Motor neuron (in vitro differentiated cells): ENCODE measurements at regions not wholly inside any gene's neighbourhood (a gene's known extent, or its start where the extent isn't known, plus 50 kb on each side); places are given as distances from the start of the nearest gene placed in this dataset.
A peak's percentile ranks its signal among the peaks of the same experiment; 100 is the strongest.

Experiments used
- ATAC-seq, 8 experiments: fragments of 200-7000 bp; cut with Tn5 transposase; replicated peaks in 6 of 8; 2 replicates each; pipeline ENCODE4 v1.8.0; 2021; ENCODE audit warnings: mild to moderate bottlenecking in 8 of 8, moderate library complexity in 8 of 8
- H3K27ac ChIP-seq, 2 donors: fragments of 250-450 bp; sonication (Bioruptor Pico); 2 replicates each; pipeline ENCODE4 v1.9.0; 2021; ENCODE audit warnings: antibody characterized with exemption in 2 of 2, mild to moderate bottlenecking in 2 of 2, moderate library complexity in 1 of 2
- H3K4me1 ChIP-seq, 2 donors: fragments of 250-450 bp; sonication (Bioruptor Pico); replicated peaks in 1 of 2; 2 replicates each; pipeline ENCODE4 v1.6.1; 2021; ENCODE audit warnings: antibody characterized with exemption in 2 of 2, mild to moderate bottlenecking in 2 of 2, moderate library complexity in 1 of 2
- H3K4me3 ChIP-seq, 5 donors: fragments of 250-450 bp; sonication (Bioruptor Pico); 2 replicates each; pipeline ENCODE4 v1.9.0; 2021; ENCODE audit warnings: antibody characterized with exemption in 5 of 5, mild to moderate bottlenecking in 5 of 5, moderate library complexity in 4 of 5
- WGBS, 10 experiments: fragments of 450-650 bp; shearing (Covaris generic); methylation state at CpG; one replicate each; pipeline ENCODE4 v1.0.0; 2022; 5-methylcytosine and 5-hydroxymethylcytosine counted together
- in situ Hi-C, 9 experiments: fragments of 400-800 bp; cut with MboI; loops; one replicate each; pipeline ENCODE4 v1.15.0; 2021; ENCODE audit warnings: low sequenced_read_pairs in 9 of 9, low pct_unique_long_range_greater_than_20kb in 2 of 9; ENCODE audit not compliant: unreplicated experiment in 9 of 9

DNA sequence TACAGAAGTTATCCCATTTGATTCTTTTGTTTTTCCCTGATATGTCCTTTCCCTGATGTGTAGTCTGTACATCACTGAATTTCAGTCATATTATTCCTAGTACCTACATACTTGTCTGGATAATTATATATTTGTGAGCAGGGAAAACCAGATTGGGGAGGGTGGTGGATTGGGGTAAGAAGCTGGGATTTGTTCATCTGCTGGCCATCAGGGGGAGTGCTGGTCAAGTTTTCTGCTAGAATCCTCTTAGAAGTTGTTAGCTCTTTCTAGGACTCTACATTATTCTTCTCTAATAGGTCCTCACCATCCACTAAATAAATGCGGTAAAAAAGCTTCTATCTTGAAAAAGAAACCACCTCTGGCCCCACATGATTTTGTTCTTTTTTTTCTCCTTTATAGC lies 232.7 kb upstream of the TAC1 start:
- H3K27ac ChIP-seq = no peak overlapping the region
- H3K4me3 ChIP-seq = no peak overlapping the region
- in situ Hi-C loops = loop anchor here in 1 of 9 experiments (25.0 kb wide), 1 partner anchor 338 kb away; no protein-coding TSS in a partner anchor
- no peaks in the 10 kb centered on the region for H3K4me1 ChIP-seq
- peak in 3 of 8 experiments; percentile 65 to 77 (median 71) for ATAC-seq
- 0 to 83% (median 15%) methylated on average over 1 of the region's 1 CpG; no CpG with 5 or more reads in 4 of the 10 experiments for WGBS, 10 experiments

DNA sequence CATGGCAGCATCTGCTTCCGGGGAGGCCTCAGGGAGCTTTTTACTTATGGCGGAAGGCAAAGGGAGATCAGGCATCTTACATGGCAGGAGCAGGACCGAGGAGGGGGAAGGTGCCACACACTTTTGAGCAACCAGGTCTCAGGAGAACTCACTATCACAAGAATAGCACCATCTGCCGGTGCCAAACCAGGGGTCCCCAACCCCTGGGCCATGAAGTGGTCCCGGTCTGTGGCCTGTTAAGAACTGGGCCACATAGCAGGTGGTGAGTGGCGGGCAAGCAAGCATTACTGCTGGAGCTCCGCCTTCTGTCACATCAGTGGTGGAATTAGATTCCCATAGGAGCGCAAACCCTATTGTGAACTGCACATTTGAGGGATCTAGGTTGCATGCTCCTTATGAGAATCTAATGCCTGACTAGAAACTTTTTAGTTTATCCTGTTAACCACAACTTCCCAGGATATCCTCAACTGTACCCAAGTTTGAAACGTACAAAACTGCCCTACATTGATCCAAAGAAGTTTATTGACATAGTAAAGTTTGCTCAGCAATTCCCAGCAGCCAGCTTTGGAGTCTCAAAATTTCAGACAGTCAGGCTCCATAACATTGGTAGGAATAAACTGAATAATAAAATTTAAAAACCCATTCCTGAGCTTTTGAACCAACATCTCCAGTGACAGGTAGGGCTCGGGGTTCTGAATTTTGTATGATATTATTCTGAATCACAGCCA lies 228.4 kb upstream of the TAC1 start:
- Histone ChIP-seq H3K4me1 (no peaks in the 10 kb centered on the region), H3K27ac (no peak overlapping the region), H3K4me3 (no peak overlapping the region)
- in situ Hi-C loops = loop anchor here in 1 of 9 experiments (25.0 kb wide), 1 partner anchor 334 kb away; no protein-coding TSS in a partner anchor
- 3 to 100% (median 84%) methylated on average over 1 to 9 of the region's 10 CpGs for WGBS, 10 experiments
- ATAC-seq = no peak

DNA sequence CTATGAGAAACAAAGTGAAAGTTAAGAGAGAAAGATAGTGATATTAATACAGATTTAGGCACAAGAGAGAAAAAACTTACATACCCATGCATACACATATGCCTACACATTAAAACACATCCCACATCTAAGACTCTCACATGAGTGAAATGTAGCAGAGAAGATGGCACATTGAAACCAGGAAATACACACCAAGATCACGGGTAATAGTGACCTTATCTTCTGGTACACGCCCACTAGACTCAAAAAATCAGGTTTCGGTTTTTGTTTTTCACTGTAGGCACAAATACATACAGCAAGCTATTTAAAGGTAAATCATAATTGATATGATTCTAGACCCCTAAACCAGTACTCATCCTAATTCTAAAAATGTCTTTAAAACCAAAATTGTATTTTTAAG lies 225.2 kb upstream of the TAC1 start:
- WGBS, 10 experiments = 0 to 64% (median 6%) methylated on average over 1 to 3 of the region's 3 CpGs; no CpG with 5 or more reads in 3 of the 10 experiments
- in situ Hi-C loops = loop anchor here in 1 of 9 experiments (25.0 kb wide), 1 partner anchor 331 kb away; no protein-coding TSS in a partner anchor
- Histone ChIP-seq H3K4me3 (no peak overlapping the region), H3K27ac (no peak overlapping the region), H3K4me1 (no peaks in the 10 kb centered on the region)
- ATAC-seq = no peak

- in situ Hi-C loops = loop anchor here in 1 of 9 experiments (25.0 kb wide), 1 partner anchor 325 kb away; no protein-coding TSS in a partner anchor
These were observed 219.3 kb upstream of the TAC1 start for GRCh38 chr7:97512441-97513207.

DNA sequence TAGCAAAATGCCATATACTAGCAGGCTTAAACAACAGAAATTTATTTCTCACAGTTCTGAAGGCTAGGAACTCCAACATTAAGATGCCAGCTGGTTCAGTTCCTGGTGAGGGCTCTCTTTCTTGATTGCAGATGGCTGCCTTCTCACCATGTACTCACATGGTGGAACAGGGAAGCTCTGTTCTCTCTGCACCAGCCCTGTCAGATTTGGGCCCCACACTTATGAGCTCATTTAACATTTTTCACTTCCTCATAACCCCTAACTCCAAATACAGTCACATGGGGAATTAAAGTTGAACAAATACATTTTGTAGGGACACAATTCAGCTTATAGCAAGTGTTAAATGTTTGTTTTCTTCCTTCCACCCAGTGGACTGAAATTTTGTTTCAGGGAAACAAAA lies 218.6 kb upstream of the TAC1 start:
- in situ Hi-C loops = loop anchor here in 1 of 9 experiments (25.0 kb wide), 1 partner anchor 324 kb away; no protein-coding TSS in a partner anchor
- H3K4me1 ChIP-seq = peaks cover 0 to 5% of the 10 kb centered on the region in 2 donors

More at GRCh38 chr7:97512441-97513207, 219.3 kb upstream of the TAC1 start:
- ATAC-seq = peak in 1 of 8 experiments; percentile 51
- Histone ChIP-seq H3K27ac (no peak overlapping the region), H3K4me3 (no peak overlapping the region), H3K4me1 (peaks cover 0 to 5% of the 10 kb centered on the region in 2 donors)
- 0 to 100% (median 72%) methylated on average over 1 to 2 of the region's 3 CpGs for WGBS, 10 experiments

DNA sequence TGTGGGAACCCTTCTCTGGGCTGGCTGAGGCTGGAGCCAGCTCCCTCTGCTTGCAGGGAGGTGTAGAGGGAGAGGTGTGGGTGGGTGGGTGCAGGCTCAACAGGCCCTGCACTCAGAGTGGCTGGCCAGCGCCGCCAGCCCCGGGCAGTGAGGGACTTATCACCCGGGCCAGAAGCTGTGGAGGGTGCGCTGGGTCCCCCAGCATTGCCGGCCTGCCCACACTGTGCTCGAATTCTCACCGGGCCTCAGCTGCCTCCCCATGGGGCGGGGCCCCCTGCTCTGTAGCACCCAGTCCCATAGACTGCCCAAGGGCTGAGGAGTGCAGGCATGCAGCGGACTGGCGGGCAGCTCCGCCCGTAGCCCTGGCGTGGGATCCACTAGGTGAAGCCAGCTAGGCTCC lies 190.7 kb upstream of the TAC1 start:
- H3K4me3 ChIP-seq = no peak overlapping the region
- WGBS, 10 experiments = 60 to 90% methylated on average over 2 of the region's 14 CpGs; no CpG with 5 or more reads in 8 of the 10 experiments
- in situ Hi-C loops = no loop called here
- H3K27ac ChIP-seq = no peak overlapping the region
- no peak for ATAC-seq
- H3K4me1 ChIP-seq = no peaks in the 10 kb centered on the region

More for the DNA sequence above, 218.6 kb upstream of the TAC1 start:
- H3K4me3 ChIP-seq = no peak overlapping the region
- no peak for ATAC-seq
- H3K27ac ChIP-seq = no peak overlapping the region

GRCh38 chr7:97555857-97556421 lies 175.9 kb upstream of the TAC1 start:
- Histone ChIP-seq H3K4me1 (no peaks in the 10 kb centered on the region), H3K4me3 (no peak overlapping the region), H3K27ac (no peak overlapping the region)
- ATAC-seq = peak in 4 of 8 experiments; percentile 20 to 97 (median 52)
- WGBS, 10 experiments = 24 to 91% (median 72%) methylated on average over 1 to 8 of the region's 8 CpGs; no CpG with 5 or more reads in 1 of the 10 experiments
- in situ Hi-C loops = no loop called here

DNA sequence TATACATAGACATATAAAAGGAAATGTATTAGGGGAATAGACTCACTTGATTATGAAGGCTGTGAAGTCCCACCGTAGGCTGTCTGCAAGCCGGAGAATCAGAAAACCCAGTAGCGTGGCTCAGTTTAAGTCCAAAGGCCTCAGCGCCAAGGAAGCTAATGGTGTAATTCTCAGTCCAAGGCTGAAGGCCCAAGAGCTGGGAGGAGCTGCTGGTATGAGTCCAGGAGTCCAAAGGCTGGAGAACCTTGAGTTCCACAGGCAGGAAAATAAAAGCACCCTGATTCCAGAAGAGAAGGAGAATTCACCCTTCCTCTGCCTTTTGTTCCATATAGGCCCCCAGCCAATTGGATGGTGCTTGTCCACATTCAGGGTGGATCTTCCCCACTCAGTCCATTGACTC lies 166.2 kb upstream of the TAC1 start:
- WGBS, 10 experiments = 0 to 100% (median 96%) methylated on average over 1 to 4 of the region's 4 CpGs; no CpG with 5 or more reads in 4 of the 10 experiments
- Histone ChIP-seq H3K27ac (no peak overlapping the region), H3K4me1 (no peaks in the 10 kb centered on the region), H3K4me3 (no peak overlapping the region)
- in situ Hi-C loops = no loop called here
- no peak for ATAC-seq

DNA sequence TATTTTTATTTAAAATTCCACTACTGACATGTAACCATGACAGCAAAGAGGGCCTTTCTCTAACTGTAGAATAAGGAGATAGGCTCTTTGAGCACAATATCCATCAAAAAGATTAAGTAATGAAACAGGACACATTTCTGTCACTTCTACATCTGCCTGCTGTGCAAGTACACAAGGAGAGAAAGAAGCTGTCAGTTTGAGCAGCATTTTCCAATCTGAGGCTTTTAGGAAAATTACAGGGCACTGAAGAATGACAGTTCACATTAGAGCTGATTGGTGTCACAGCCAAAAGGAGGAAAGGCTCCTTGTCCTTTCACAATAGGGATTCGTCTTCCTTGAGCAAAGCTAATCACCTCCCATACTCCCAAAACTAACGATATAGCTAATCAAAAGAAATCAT lies 158.8 kb upstream of the TAC1 start:
- WGBS, 10 experiments = 6 to 90% (median 60%) methylated on average over 1 to 2 of the region's 2 CpGs; no CpG with 5 or more reads in 3 of the 10 experiments
- H3K4me1 ChIP-seq = no peaks in the 10 kb centered on the region
- no peak overlapping the region for H3K4me3 ChIP-seq
- in situ Hi-C loops = no loop called here
- peak in 1 of 8 experiments; percentile 18 for ATAC-seq
- no peak overlapping the region for H3K27ac ChIP-seq

DNA sequence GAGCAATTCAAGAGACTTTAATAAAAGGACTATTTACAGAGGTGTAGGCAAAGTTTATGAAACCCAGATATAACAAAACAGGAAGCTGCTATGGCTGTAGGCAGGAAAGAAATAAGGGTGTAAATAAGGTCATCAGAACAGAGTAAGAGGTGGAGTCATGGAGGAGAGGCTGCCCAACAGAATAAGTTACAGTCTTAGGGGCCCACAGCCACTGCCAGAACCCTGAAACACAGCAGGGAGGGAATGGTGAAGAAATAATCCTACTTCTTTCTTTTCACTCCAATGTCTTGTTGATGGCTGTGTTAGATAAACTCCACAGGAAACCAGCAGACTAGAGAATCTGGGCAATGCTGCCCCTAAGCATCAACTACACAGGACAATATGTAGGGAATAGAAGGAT lies 155.8 kb upstream of the TAC1 start:
- Histone ChIP-seq H3K4me3 (no peak overlapping the region), H3K27ac (no peak overlapping the region), H3K4me1 (no peaks in the 10 kb centered on the region)
- no peak for ATAC-seq
- in situ Hi-C loops = no loop called here

- H3K27ac ChIP-seq = no peak overlapping the region
- 19 to 90% (median 72%) methylated on average over 2 to 5 of the region's 5 CpGs for WGBS, 10 experiments
- no peak overlapping the region for H3K4me3 ChIP-seq
- no peak for ATAC-seq
- no peaks in the 10 kb centered on the region for H3K4me1 ChIP-seq
- in situ Hi-C loops = no loop called here
These were observed 153.7 kb upstream of the TAC1 start for GRCh38 chr7:97578225-97578624.

- Histone ChIP-seq H3K4me3 (no peak overlapping the region), H3K4me1 (no peaks in the 10 kb centered on the region), H3K27ac (no peak overlapping the region)
- in situ Hi-C loops = no loop called here
- no peak for ATAC-seq
- WGBS, 10 experiments = 0 to 100% (median 40%) methylated on average over 1 to 3 of the region's 5 CpGs; no CpG with 5 or more reads in 5 of the 10 experiments
These were observed 151.7 kb upstream of the TAC1 start for GRCh38 chr7:97580205-97580604.

DNA sequence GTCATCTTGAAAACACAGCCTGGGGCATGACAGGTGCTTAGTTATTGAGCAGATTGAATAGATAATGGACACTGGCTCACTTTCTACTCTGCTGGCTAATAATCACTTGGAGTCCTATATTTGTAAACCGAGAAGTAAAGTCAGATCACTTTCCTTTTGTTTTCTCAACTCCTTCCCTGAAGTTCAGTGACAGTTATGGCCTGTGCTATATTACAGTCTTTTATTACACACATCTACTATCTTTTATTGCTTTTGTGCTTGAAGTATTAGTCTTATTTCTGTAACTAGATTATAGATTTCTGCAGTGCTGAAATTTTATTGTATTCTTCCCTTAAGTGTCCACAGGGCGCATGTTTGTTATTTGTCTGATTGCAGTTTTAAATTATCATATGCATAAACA lies 136.4 kb upstream of the TAC1 start:
- WGBS, 10 experiments = 0 to 100% (median 54%) methylated on average over 1 to 2 of the region's 2 CpGs
- Histone ChIP-seq H3K4me3 (no peak overlapping the region), H3K4me1 (no peaks in the 10 kb centered on the region), H3K27ac (no peak overlapping the region)
- ATAC-seq = no peak
- in situ Hi-C loops = no loop called here
